HG02840 (cell line): ENCODE measurements at regions not wholly inside any gene's neighbourhood (a gene's known extent, or its start where the extent isn't known, plus 50 kb on each side); places are given as distances from the start of the nearest gene placed in this dataset.
"Not testable (repeated sequence)": the region's sequence is repeated elsewhere in the genome, so short reads cannot be mapped to it uniquely, and the experiment has no call there.

Experiments used
- ATAC-seq: cut with Tn5 transposase; IDR thresholded peaks from one replicate; pipeline ENCODE4 v1.9.1; 2021; ENCODE audit warnings: mild to moderate bottlenecking, moderate library complexity, moderate number of reproducible peaks; ENCODE audit not compliant: unreplicated experiment, low FRiP score

DNA sequence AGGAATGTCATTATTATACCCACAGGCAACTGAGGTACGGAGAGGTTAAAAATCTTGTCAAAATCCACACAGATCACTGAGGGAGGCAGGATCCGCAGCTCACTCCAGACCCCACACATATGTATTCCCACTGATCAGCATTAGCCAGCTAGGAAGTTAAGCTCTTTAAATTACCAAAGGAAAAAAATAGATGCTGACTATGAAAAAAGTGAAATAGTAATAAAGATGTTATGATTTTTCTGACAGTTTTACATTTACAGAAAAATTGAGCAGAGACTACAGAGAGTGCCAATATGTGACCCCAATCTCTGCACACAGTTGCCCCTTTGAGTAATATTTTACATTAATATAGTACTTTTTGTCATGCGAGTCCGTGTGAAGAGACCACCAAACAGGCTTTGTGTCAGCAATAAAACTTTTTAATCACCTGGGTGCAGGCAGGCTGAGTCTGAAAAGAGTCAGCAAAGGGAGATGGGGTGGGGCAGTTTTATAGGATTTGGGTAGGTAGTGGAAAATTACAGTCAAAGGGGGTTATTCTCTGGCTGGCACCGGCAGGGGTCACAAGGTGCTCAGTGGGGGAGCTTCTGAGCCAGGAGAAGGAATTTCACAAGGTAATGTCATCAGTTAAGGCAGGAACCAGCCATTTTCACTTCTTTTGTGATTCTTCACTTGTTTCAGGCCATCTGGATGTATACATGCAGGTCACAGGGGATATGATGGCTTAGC is 61.9 kb upstream of the NAA35 start:
- not testable (repeated sequence) for ATAC-seq

DNA sequence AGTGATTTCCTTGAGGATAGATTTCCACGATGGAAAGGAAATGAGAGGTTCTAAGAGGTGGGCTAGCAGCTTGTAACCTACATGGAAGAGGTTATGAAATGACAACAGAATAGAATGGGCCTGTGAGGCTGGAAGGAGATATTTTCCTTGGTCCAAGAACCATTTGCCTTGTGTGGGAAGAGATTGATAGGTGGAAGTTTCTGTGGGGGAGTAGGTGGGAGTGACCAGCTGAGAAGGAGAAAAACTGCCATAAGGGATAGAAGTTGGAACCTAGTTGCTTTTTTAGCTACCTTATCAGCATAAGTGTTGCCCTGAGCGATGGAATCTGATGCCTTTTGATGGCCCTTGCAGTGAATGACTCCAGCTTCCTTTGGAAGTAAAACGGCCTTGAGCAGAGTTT is 60.4 kb upstream of the NAA35 start:
- ATAC-seq, result not testable (repeated sequence)

DNA sequence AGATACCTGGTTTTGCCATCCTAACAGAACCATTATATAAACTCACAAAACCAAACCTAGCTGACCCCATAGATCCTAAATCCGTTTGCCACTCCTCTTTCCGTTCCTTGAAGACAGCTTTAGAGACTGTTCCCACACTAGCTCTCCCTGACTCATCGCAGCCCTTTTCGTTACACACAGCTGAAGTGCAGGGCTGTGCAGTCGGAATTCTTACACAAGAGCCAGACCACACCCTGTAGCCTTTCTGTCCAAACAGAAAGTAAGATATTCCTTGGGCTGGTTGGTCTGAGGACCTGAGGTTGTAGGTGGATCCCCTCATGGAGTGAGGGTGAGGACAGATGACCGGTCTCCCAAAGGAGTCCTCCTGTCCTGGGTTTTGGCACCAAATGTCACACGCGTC is 56.7 kb upstream of the NAA35 start:
- ATAC-seq, result no peak

DNA sequence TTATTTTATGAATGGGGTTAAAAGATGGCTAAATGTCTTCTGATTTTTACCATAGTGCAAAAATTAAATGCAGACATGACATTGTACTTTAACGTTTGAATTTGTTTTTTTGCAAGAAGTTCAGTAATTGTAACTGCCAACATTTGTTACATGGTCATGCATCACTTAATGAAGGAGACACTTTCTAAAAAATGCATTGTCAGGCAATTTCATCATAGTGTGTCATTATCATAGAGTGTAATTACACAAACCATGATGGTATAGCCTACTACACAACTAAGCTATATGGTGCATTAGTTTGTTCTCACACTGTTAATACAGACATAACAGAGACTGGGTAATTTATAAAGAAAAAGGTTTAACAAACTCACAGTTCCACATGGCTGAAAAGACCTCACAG is 50.0 kb upstream of the NAA35 start:
- no peak for ATAC-seq
